ENCODE measurements at regions not wholly inside any gene's neighbourhood (a gene's known extent, or its start where the extent isn't known, plus 50 kb on each side); places are given as distances from the start of the nearest gene placed in this dataset.

DNA sequence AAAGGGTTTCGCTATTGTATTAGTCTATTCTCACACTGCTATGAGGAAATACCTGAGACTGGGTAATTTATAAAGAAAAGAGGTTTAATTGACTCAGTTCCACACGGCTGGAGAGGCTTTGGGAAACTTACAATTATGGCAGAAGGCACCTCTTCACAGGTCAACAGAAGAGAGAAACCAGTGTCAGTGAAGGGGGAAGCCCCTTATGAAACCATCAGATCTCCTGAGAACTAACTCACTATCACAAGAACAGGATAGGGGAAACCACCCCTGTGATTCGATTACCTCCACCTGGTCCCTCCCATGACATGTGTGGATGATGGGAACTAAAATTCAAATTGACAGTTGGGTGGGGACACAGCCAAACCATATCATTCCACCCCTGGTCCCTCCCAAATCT, 589.5 kb downstream of the CENPC start:
- DNase-seq = no peak
- POLR2A ChIA-PET = no interaction called here
- WGBS (ENCODE audit: low lambda C conversion rate) = 5% methylated on average over 3 of the region's 3 CpGs
- Histone ChIP-seq H3K4me3 (ENCODE audit: low read depth in 2 of 2, low read length in 1 of 2) (no peak overlapping the region), H2AFZ (ENCODE audit: low read depth) (no peak overlapping the region), H3K79me2 (ENCODE audit: insufficient read depth) (no peaks in the 10 kb centered on the region), H4K20me1 (ENCODE audit: insufficient read depth) (no peaks in the 10 kb centered on the region), H3K9me3 (no peaks in the 10 kb centered on the region), H3K4me2 (no peak overlapping the region), H3K9ac (no peak overlapping the region), H3K36me3 (replicated peaks in 1 of 2; ENCODE audit: control insufficient read depth in 1 of 2, insufficient read depth in 2 of 2, low read length in 1 of 2) (no peaks in the 10 kb centered on the region), H3K27ac (ENCODE audit: low read depth in 2 of 2, low read length in 1 of 2) (no peak overlapping the region), H3F3A (replicated peaks; ENCODE audit: insufficient read depth) (no peaks in the 10 kb centered on the region), H3K9me2 (no peaks in the 10 kb centered on the region), H3K27me3 (ENCODE audit: insufficient read depth) (no peaks in the 10 kb centered on the region; the same call in 1 of the 2 replicates), H3K4me1 (ENCODE audit: control insufficient read depth in 1 of 2, insufficient read depth in 2 of 2, low read depth in 1 of 2, low read length in 1 of 2) (no peaks in the 10 kb centered on the region)
- CTCF ChIA-PET = no interaction called here
- TF ChIP-seq, protein P1, sequence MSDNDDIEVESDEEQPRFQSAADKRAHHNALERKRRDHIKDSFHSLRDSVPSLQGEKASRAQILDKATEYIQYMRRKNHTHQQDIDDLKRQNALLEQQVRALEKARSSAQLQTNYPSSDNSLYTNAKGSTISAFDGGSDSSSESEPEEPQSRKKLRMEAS (IDR thresholded peaks at IDR 0.05; ENCODE audit: low read depth) = no peak
- no peak for TF ChIP-seq TAF1 (IDR thresholded peaks at IDR 0.05; ENCODE audit: borderline replicate concordance, low read depth, low read length)

DNA sequence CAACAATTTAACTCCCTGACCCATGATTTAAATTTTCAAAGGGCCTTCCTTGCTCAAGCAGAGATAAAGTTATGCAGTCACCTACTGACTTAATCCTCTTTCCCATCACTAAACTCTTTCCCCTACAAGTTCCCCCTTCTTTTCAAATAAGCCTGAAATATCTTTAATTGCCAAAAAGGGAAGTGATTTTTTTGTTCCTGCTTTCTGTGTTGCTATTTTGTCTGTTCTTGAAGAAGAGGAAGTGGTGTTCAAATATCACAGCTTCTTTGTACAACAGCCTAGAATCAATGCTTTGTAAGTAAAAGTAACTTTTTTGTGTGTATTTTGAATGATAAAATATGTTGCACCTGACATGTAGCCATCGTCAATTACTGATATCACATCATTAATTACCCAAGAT, 595.9 kb downstream of the CENPC start:
- no peaks in the 10 kb centered on the region for H3K36me3 ChIP-seq (replicated peaks in 1 of 2; ENCODE audit: control insufficient read depth in 1 of 2, insufficient read depth in 2 of 2, low read length in 1 of 2)
- no peaks in the 10 kb centered on the region for H3K9me3 ChIP-seq
- 5% methylated on average over 1 of the region's 1 CpG for WGBS (ENCODE audit: low lambda C conversion rate)
- ChIA-PET POLR2A (no interaction called here), CTCF (no interaction called here)
- H3K4me1 ChIP-seq (ENCODE audit: control insufficient read depth in 1 of 2, insufficient read depth in 2 of 2, low read depth in 1 of 2, low read length in 1 of 2) = no peaks in the 10 kb centered on the region
- no peak overlapping the region for H3K4me2 ChIP-seq
- no peak overlapping the region for H2AFZ ChIP-seq (ENCODE audit: low read depth)
- H3K27ac ChIP-seq (ENCODE audit: low read depth in 2 of 2, low read length in 1 of 2) = no peak overlapping the region
- no peak for DNase-seq
- no peak for TF ChIP-seq FOXJ3 (CRISPR knock-in tag; IDR thresholded peaks at IDR 0.05)
- TF ChIP-seq SIN3A (IDR thresholded peaks at IDR 0.05; ENCODE audit: borderline replicate concordance, low read depth, low read length) = no peak
- TF ChIP-seq, protein P2, sequence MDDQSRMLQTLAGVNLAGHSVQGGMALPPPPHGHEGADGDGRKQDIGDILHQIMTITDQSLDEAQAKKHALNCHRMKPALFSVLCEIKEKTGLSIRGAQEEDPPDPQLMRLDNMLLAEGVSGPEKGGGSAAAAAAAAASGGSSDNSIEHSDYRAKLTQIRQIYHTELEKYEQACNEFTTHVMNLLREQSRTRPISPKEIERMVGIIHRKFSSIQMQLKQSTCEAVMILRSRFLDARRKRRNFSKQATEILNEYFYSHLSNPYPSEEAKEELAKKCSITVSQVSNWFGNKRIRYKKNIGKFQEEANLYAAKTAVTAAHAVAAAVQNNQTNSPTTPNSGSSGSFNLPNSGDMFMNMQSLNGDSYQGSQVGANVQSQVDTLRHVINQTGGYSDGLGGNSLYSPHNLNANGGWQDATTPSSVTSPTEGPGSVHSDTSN (IDR thresholded peaks at IDR 0.05) = no peak
- TF ChIP-seq, protein P3, sequence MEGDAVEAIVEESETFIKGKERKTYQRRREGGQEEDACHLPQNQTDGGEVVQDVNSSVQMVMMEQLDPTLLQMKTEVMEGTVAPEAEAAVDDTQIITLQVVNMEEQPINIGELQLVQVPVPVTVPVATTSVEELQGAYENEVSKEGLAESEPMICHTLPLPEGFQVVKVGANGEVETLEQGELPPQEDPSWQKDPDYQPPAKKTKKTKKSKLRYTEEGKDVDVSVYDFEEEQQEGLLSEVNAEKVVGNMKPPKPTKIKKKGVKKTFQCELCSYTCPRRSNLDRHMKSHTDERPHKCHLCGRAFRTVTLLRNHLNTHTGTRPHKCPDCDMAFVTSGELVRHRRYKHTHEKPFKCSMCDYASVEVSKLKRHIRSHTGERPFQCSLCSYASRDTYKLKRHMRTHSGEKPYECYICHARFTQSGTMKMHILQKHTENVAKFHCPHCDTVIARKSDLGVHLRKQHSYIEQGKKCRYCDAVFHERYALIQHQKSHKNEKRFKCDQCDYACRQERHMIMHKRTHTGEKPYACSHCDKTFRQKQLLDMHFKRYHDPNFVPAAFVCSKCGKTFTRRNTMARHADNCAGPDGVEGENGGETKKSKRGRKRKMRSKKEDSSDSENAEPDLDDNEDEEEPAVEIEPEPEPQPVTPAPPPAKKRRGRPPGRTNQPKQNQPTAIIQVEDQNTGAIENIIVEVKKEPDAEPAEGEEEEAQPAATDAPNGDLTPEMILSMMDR (IDR thresholded peaks at IDR 0.05) = no peak
- TF ChIP-seq GABPA (IDR thresholded peaks at IDR 0.05; ENCODE audit: low read depth) = no peak
- TF ChIP-seq YY1 (IDR thresholded peaks at IDR 0.05; ENCODE audit: low read depth) = no peak
- TF ChIP-seq RFX5 (IDR thresholded peaks at IDR 0.05; ENCODE audit: low read length) = no peak
- no peak for TF ChIP-seq JUND (IDR thresholded peaks at IDR 0.05)
- no peak for TF ChIP-seq RAD21 (IDR thresholded peaks at IDR 0.05; ENCODE audit: low read length)
- TF ChIP-seq EP300 (IDR thresholded peaks at IDR 0.05; ENCODE audit: borderline replicate concordance in 1 of 2, low read depth in 1 of 2, low read length in 1 of 2) = no peak
- no peak for TF ChIP-seq NRF1 (IDR thresholded peaks at IDR 0.05; ENCODE audit: low read depth, low read length)
- TF ChIP-seq, protein P4, sequence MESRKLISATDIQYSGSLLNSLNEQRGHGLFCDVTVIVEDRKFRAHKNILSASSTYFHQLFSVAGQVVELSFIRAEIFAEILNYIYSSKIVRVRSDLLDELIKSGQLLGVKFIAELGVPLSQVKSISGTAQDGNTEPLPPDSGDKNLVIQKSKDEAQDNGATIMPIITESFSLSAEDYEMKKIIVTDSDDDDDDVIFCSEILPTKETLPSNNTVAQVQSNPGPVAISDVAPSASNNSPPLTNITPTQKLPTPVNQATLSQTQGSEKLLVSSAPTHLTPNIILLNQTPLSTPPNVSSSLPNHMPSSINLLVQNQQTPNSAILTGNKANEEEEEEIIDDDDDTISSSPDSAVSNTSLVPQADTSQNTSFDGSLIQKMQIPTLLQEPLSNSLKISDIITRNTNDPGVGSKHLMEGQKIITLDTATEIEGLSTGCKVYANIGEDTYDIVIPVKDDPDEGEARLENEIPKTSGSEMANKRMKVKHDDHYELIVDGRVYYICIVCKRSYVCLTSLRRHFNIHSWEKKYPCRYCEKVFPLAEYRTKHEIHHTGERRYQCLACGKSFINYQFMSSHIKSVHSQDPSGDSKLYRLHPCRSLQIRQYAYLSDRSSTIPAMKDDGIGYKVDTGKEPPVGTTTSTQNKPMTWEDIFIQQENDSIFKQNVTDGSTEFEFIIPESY (IDR thresholded peaks at IDR 0.05; ENCODE audit: borderline replicate concordance, low read depth) = no peak
- no peak overlapping the region for H3K4me3 ChIP-seq (ENCODE audit: low read depth in 2 of 2, low read length in 1 of 2)
- no peaks in the 10 kb centered on the region for H3F3A ChIP-seq (replicated peaks; ENCODE audit: insufficient read depth)
- H3K27me3 ChIP-seq (ENCODE audit: insufficient read depth) = no peaks in the 10 kb centered on the region; the same call in 1 of the 2 replicates
- no peaks in the 10 kb centered on the region for H4K20me1 ChIP-seq (ENCODE audit: insufficient read depth)
- no peaks in the 10 kb centered on the region for H3K9me2 ChIP-seq
- H3K79me2 ChIP-seq (ENCODE audit: insufficient read depth) = no peaks in the 10 kb centered on the region
- H3K9ac ChIP-seq = no peak overlapping the region

Data from SK-N-SH (cell line).